ENCODE measurements at regions not wholly inside any gene's neighbourhood (a gene's known extent, or its start where the extent isn't known, plus 50 kb on each side); places are given as distances from the start of the nearest gene placed in this dataset.
A peak's percentile ranks its signal among the peaks of the same experiment; 100 is the strongest.

GRCh38 chr5:74336297-74336696 lies 304.2 kb downstream of the ENC1 start:
- DNase-seq: no peak

- DNase-seq: no peak
Measured at GRCh38 chr5:74334762-74335384, 305.7 kb downstream of the ENC1 start.

GRCh38 chr5:74334062-74334761 lies 306.3 kb downstream of the ENC1 start:
- DNase-seq: no peak

GRCh38 chr5:74333430-74333829 lies 307.1 kb downstream of the ENC1 start:
- DNase-seq: no peak

GRCh38 chr5:74332682-74333081 lies 307.8 kb downstream of the ENC1 start:
- no peak for DNase-seq

- no peak for DNase-seq
Measured at GRCh38 chr5:74332006-74332405, 308.5 kb downstream of the ENC1 start.

GRCh38 chr5:74328221-74328630 lies 312.3 kb downstream of the ENC1 start:
- DNase-seq: no peak

GRCh38 chr5:74327339-74327685 lies 313.2 kb downstream of the ENC1 start:
- DNase-seq: no peak

- DNase-seq: peak; percentile 52
Measured at GRCh38 chr5:74326571-74327338, 313.8 kb downstream of the ENC1 start.

- DNase-seq: no peak
Measured at GRCh38 chr5:74325866-74326265, 314.7 kb downstream of the ENC1 start.

GRCh38 chr5:74324556-74324955 lies 316.0 kb downstream of the ENC1 start:
- no peak for DNase-seq

GRCh38 chr5:74322944-74323343 lies 317.6 kb downstream of the ENC1 start:
- no peak for DNase-seq

GRCh38 chr5:74322191-74322590 lies 318.3 kb downstream of the ENC1 start:
- no peak for DNase-seq

- no peak for DNase-seq
Measured at GRCh38 chr5:74321326-74321725, 319.2 kb downstream of the ENC1 start.

GRCh38 chr5:74320526-74320925 lies 320.0 kb downstream of the ENC1 start:
- DNase-seq: no peak

GRCh38 chr5:74319076-74319475 lies 321.5 kb downstream of the ENC1 start:
- DNase-seq: peak; percentile 1

GRCh38 chr5:74316064-74316603 lies 324.4 kb downstream of the ENC1 start:
- DNase-seq: peak; percentile 23

GRCh38 chr5:74314906-74315305 lies 325.6 kb downstream of the ENC1 start:
- no peak for DNase-seq

GRCh38 chr5:74313896-74314295 lies 326.6 kb downstream of the ENC1 start:
- no peak for DNase-seq

GRCh38 chr5:74312746-74313145 lies 327.8 kb downstream of the ENC1 start:
- DNase-seq: no peak

- DNase-seq: no peak
Measured at GRCh38 chr5:74311961-74312360, 328.6 kb downstream of the ENC1 start.

- no peak for DNase-seq
Measured at GRCh38 chr5:74310997-74311930, 329.3 kb downstream of the ENC1 start.

- DNase-seq: no peak
Measured at GRCh38 chr5:74310386-74310785, 330.1 kb downstream of the ENC1 start.

Data from stimulated activated naive CD4-positive, alpha-beta T cell treated with Interleukin-2 at 50 U/mL for 16 hours (primary cell).